PC-3 (cell line): ENCODE measurements at regions not wholly inside any gene's neighbourhood (a gene's known extent, or its start where the extent isn't known, plus 50 kb on each side); places are given as distances from the start of the nearest gene placed in this dataset.

ENCODE experiments used
- ATAC-seq: fragments of 200-7000 bp; cut with Tn5 transposase; 2 replicates; pipeline ENCODE4 v1.9.1; 2020; ENCODE audit warnings: mild to moderate bottlenecking, moderate library complexity
- BruUV-seq: library from RNA; stranded (reverse); fragments of 400-500 nt; replicated peaks from 2 replicates; lab custom pipeline; 2021; lab: Mats Ljungman, UMichigan
- CTCF ChIA-PET: fragments of 300-600 bp; sonication (Branson Sonifier 250); formaldehyde crosslinking; loops from one replicate; lab custom pipeline; 2022; ENCODE audit warnings: antibody characterized with exemption; lab: Charles Lee
- POLR2A ChIA-PET: fragments of 300-600 bp; sonication (Branson Sonifier 250); formaldehyde crosslinking; loops from one replicate; lab custom pipeline; 2022; ENCODE audit warnings: antibody characterized with exemption; ENCODE audit not compliant: unreplicated experiment; lab: Charles Lee
- DNase-seq: peaks from one replicate; pipeline ENCODE4 v3.0.0-alpha.2; 2015
- H2AFZ ChIP-seq: fragments of 300-600 bp; sonication (generic); 2 replicates; pipeline ENCODE4 v1.6.0; 2016; ENCODE audit warnings: antibody characterized with exemption, low read length
- H3F3A ChIP-seq: fragments of 300-600 bp; sonication (generic); one replicate; pipeline ENCODE4 v1.6.0; 2017; ENCODE audit warnings: antibody characterized with exemption, low read length, control low read depth, mild to moderate bottlenecking; ENCODE audit not compliant: unreplicated experiment
- H3K27ac ChIP-seq: fragments of 300-600 bp; sonication (generic); 2 replicates; pipeline ENCODE4 v1.5.1; 2016; ENCODE audit warnings: mild to moderate bottlenecking, low read length
- H3K27me3 ChIP-seq: fragments of 300-600 bp; sonication (generic); 2 replicates; pipeline ENCODE4 v1.6.1; 2016; ENCODE audit warnings: low read length, mixed read lengths
- H3K36me3 ChIP-seq: fragments of 300-600 bp; sonication (generic); 2 replicates; pipeline ENCODE4 v1.6.1; 2016; ENCODE audit warnings: low read depth, mixed run types, low read length, mixed read lengths
- H3K4me1 ChIP-seq: fragments of 300-600 bp; sonication (generic); 2 replicates; pipeline ENCODE4 v1.5.1; 2016; ENCODE audit warnings: low read length; ENCODE audit not compliant: insufficient read depth
- H3K4me2 ChIP-seq: fragments of 300-600 bp; sonication (generic); 2 replicates; pipeline ENCODE4 v1.6.0; 2016; ENCODE audit warnings: low read length
- H3K4me3 ChIP-seq: fragments of 300-600 bp; sonication (generic); 2 replicates; pipeline ENCODE4 v1.5.1; 2016; ENCODE audit warnings: mild to moderate bottlenecking, low read length, mixed read lengths
- H3K79me2 ChIP-seq: fragments of 300-600 bp; sonication (generic); 2 replicates; pipeline ENCODE4 v1.6.1; 2017; ENCODE audit warnings: low read length, mixed read lengths
- H3K9ac ChIP-seq: fragments of 300-600 bp; sonication (generic); 2 replicates; pipeline ENCODE4 v1.6.0; 2016; ENCODE audit warnings: mild to moderate bottlenecking, low read length
- H3K9me2 ChIP-seq: fragments of 300-600 bp; sonication (generic); replicated peaks from 2 replicates; pipeline ENCODE4 v1.6.1; 2016; ENCODE audit warnings: mixed run types, low read length, mixed read lengths
- H3K9me3 ChIP-seq: fragments of 300-600 bp; sonication (generic); 2 replicates; pipeline ENCODE4 v1.6.1; 2016; ENCODE audit warnings: low read length, mixed read lengths
- H4K20me1 ChIP-seq: fragments of 300-600 bp; sonication (generic); 2 replicates; pipeline ENCODE4 v1.6.1; 2016; ENCODE audit warnings: low read length, mixed read lengths
- EZH2 ChIP-seq: fragments of 300-600 bp; sonication (generic); IDR thresholded peaks from one replicate; pipeline ENCODE4 v1.6.1; 2017; ENCODE audit warnings: antibody characterized with exemption, mild to moderate bottlenecking, low read length; ENCODE audit not compliant: unreplicated experiment
- EZH2phosphoT487 ChIP-seq: fragments of 300-600 bp; sonication (generic); IDR thresholded peaks from 2 replicates; pipeline ENCODE4 v1.6.1; 2018; ENCODE audit warnings: mild to moderate bottlenecking, antibody characterized with exemption, low read length, borderline replicate concordance
- intact Hi-C: fragments of 100-400 bp; cut with micrococcal nuclease; formaldehyde crosslinking; loops from 2 replicates; pipeline ENCODE4 v1.9.0; 2023
- TF ChIP-seq, protein P1 (sequence below): fragments of 300-600 bp; sonication (generic); conservative IDR thresholded peaks from 2 replicates; pipeline ENCODE4 v1.5.1; 2017; ENCODE audit warnings: antibody characterized with exemption, low read depth, mild to moderate bottlenecking, low read length

DNA sequence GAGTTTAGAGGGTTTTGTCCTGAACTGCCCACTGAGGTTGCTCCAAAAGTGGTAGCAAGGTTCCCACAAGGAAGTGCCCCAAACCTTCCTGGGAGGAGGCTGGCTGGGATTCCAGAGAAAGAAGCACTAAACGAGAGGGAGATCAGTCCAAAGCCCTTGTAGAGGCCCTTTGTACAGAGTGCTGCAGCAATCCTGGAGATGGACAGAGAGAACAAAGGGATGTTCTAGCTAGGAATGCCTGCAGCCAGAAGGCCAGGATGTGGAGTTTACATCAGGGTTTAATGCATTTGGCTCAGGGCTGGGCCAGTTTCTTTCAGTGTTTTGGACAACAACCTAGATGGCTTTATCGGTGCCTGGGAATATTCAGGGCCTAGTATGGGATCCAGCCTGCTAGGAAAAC, 2155.1 kb upstream of the AGA start:
- H3K9ac ChIP-seq = no peak overlapping the region
- H3K79me2 ChIP-seq = no peaks in the 10 kb centered on the region
- no peaks in the 10 kb centered on the region for H3F3A ChIP-seq
- H3K4me2 ChIP-seq = no peak overlapping the region
- H3K4me1 ChIP-seq = peaks cover 7% of the 10 kb centered on the region
- POLR2A ChIA-PET = no interaction called here
- H3K9me3 ChIP-seq = no peaks in the 10 kb centered on the region
- H3K27me3 ChIP-seq = no peaks in the 10 kb centered on the region
- no TSS peak for BruUV-seq
- H3K4me3 ChIP-seq = no peak overlapping the region
- no peaks in the 10 kb centered on the region for H4K20me1 ChIP-seq
- H2AFZ ChIP-seq = no peak overlapping the region
- DNase-seq (no peak), ATAC-seq (no peak)
- intact Hi-C loops = no loop called here
- no peak overlapping the region for H3K27ac ChIP-seq
- H3K9me2 ChIP-seq = no peaks in the 10 kb centered on the region
- TF ChIP-seq, protein P1, sequence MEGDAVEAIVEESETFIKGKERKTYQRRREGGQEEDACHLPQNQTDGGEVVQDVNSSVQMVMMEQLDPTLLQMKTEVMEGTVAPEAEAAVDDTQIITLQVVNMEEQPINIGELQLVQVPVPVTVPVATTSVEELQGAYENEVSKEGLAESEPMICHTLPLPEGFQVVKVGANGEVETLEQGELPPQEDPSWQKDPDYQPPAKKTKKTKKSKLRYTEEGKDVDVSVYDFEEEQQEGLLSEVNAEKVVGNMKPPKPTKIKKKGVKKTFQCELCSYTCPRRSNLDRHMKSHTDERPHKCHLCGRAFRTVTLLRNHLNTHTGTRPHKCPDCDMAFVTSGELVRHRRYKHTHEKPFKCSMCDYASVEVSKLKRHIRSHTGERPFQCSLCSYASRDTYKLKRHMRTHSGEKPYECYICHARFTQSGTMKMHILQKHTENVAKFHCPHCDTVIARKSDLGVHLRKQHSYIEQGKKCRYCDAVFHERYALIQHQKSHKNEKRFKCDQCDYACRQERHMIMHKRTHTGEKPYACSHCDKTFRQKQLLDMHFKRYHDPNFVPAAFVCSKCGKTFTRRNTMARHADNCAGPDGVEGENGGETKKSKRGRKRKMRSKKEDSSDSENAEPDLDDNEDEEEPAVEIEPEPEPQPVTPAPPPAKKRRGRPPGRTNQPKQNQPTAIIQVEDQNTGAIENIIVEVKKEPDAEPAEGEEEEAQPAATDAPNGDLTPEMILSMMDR = no peak
- TF ChIP-seq EZH2phosphoT487 (no peak), EZH2 (no peak)
- no peaks in the 10 kb centered on the region for H3K36me3 ChIP-seq
- CTCF ChIA-PET = no interaction called here

DNA sequence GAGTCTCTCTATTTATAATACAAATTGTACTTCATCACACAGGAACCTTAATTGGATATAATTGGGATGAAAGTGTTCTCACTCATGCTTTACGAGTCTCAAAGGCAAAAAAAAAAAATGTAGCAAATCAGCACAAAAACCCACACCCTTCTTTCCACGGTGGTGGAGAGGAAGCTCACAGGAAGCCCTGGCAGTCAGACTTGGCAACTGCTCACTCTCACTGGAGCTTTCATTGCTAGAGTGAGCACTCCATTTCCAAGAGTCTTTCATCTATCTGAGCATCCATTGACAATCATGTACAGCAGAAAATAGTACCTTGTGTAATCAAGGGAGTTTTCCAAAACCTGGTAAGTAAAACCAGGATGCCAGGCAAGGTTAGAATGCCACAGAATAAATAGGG, 2159.4 kb upstream of the AGA start:
- no peaks in the 10 kb centered on the region for H3K4me1 ChIP-seq
- no peaks in the 10 kb centered on the region for H3K9me2 ChIP-seq
- H4K20me1 ChIP-seq = no peaks in the 10 kb centered on the region
- TF ChIP-seq EZH2phosphoT487 (no peak), EZH2 (no peak)
- no peak overlapping the region for H3K9ac ChIP-seq
- DNase-seq = no peak
- ATAC-seq = no peak
- no peaks in the 10 kb centered on the region for H3K79me2 ChIP-seq
- H3K9me3 ChIP-seq = no peaks in the 10 kb centered on the region
- no peaks in the 10 kb centered on the region for H3K36me3 ChIP-seq
- BruUV-seq = no TSS peak
- CTCF ChIA-PET = no interaction called here
- H3K4me2 ChIP-seq = no peak overlapping the region
- H3K27ac ChIP-seq = no peak overlapping the region
- H2AFZ ChIP-seq = no peak overlapping the region
- H3K27me3 ChIP-seq = no peaks in the 10 kb centered on the region
- intact Hi-C loops = no loop called here
- no peaks in the 10 kb centered on the region for H3F3A ChIP-seq
- H3K4me3 ChIP-seq = no peak overlapping the region
- POLR2A ChIA-PET = no interaction called here

DNA sequence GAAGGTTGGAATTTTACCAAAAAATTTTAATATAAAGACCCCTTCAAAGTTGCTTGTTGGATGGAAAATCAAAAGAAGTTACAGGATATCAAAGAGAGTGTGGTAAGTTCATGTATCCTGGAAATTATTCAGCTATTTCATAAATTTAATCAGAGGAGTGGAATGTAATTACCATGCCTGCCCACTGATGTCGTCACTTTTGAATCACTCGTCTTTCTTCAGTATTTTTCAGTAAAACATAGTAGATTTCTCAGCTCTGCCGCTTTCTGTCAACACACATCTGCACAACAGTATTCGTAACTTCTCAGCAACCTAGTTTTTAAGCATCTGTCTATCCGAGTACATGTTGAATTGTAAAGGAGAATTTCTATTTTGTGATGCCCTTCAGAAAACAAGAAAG, 2163.0 kb upstream of the AGA start:
- Histone ChIP-seq H3K9me3 (no peaks in the 10 kb centered on the region), H3K4me3 (no peak overlapping the region), H3K9ac (no peak overlapping the region), H4K20me1 (no peaks in the 10 kb centered on the region), H3K4me1 (no peaks in the 10 kb centered on the region), H3K4me2 (no peak overlapping the region), H3F3A (no peaks in the 10 kb centered on the region), H3K79me2 (no peaks in the 10 kb centered on the region), H3K27ac (no peak overlapping the region), H3K9me2 (no peaks in the 10 kb centered on the region), H3K27me3 (no peaks in the 10 kb centered on the region), H3K36me3 (no peaks in the 10 kb centered on the region), H2AFZ (no peak overlapping the region)
- intact Hi-C loops = no loop called here
- TF ChIP-seq EZH2phosphoT487 (no peak), EZH2 (no peak)
- TF ChIP-seq, protein P1 = no peak
- ChIA-PET POLR2A (no interaction called here), CTCF (no interaction called here)
- no TSS peak for BruUV-seq
- DNase-seq (peak; percentile 9), ATAC-seq (no peak)
